Ishikawa (cell line): ENCODE measurements at regions not wholly inside any gene's neighbourhood (a gene's known extent, or its start where the extent isn't known, plus 50 kb on each side); places are given as distances from the start of the nearest gene placed in this dataset.

ENCODE experiments used
- CREB1 ChIP-seq: IDR thresholded peaks from 2 replicates; pipeline ENCODE4 v1.6.1; 2012; ENCODE audit warnings: low read depth
- EP300 ChIP-seq: IDR thresholded peaks from 2 replicates; pipeline ENCODE4 v1.6.1; 2012; ENCODE audit warnings: borderline replicate concordance
- FOXM1 ChIP-seq: IDR thresholded peaks from 2 replicates; pipeline ENCODE4 v1.6.1; 2012; ENCODE audit warnings: low read depth, borderline replicate concordance
- TCF12 ChIP-seq: IDR thresholded peaks from 2 replicates; pipeline ENCODE4 v1.6.1; 2012; ENCODE audit warnings: low read depth

DNA sequence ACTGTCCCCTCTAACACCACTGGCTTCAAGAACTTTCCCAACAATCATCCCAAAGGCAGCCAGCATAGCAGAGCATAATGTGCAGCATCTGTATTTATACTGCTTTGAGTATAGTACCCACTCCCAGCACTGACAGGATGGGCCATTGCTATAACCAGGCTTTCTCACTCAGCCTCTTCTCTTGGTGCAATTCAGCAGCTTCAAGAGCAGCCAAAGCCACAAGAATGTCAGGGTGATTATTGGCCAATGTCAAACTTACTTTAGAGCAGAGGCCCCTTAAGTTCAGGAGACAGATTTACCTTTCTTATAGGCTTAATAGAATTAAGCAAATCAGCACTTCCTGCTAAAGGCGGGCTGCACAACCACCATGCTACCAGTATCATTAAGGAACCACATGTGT lies 232.4 kb upstream of the RSPO3 start:
- TF ChIP-seq EP300, result no peak
- no peak for TF ChIP-seq TCF12
- no peak for TF ChIP-seq FOXM1
- no peak for TF ChIP-seq CREB1
